Vagina (tissue), 2 donors: ENCODE measurements at regions not wholly inside any gene's neighbourhood (a gene's known extent, or its start where the extent isn't known, plus 50 kb on each side); places are given as distances from the start of the nearest gene placed in this dataset.

Source experiments
- CTCF ChIP-seq, 3 experiments: fragments of 450-650 bp in 2 of 3; fragments of 200-600 bp in 1 of 3; sonication (generic) in 1 of 3; IDR thresholded peaks; one replicate each; pipeline ENCODE4 v1.5.1; 2017 to 2019; ENCODE audit warnings: antibody characterized with exemption in 3 of 3, mild to moderate bottlenecking in 2 of 3, moderate library complexity in 2 of 3
- POLR2A ChIP-seq, 2 donors: fragments of 450-650 bp; IDR thresholded peaks; one replicate each; pipeline ENCODE4 v1.6.1; 2017; ENCODE audit warnings: antibody characterized with exemption in 2 of 2, mild to moderate bottlenecking in 2 of 2, moderate library complexity in 2 of 2

- TF ChIP-seq CTCF (IDR thresholded peaks at IDR 0.05), result no peak
- TF ChIP-seq POLR2A (IDR thresholded peaks at IDR 0.05), result no peak
Measured at GRCh38 chr2:122156176-122156890, 400.9 kb downstream of the TSN start.
